ENCODE measurements at regions not wholly inside any gene's neighbourhood (a gene's known extent, or its start where the extent isn't known, plus 50 kb on each side); places are given as distances from the start of the nearest gene placed in this dataset.

DNA sequence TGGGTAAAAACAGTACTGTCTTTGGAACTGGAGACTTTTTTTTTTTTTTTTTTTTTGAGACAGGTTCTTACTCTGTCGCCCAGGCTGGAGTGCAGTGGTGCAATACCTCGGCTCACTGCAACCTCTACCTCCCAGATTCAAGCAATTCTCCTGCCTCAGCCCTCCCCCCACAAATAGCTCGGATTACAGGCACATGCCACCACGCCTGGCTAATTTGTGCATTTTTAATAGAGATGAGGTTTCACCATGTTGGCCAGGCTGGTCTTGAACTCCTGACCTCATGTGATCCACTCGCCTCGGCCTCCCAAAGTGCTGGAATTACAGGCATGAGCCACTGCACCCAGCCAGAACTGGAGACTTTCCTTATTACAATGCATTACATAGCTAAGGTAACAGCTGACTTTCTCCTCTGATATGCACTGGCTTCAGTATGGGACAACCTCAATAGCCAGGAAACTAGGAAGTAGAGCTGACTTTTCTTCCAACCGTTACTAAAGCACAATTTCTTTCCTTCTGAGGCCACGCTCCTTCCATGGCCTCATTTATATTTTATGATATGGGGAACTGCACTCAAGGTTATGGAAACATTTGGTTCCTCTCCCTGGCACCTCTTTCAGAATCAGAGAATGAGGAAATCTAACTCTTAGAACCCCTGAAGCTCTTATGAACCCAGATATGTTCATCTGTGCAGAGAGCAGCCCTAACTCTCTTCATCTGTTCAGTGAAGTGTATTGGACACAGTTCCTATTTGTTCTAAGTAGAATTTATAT, 53.5 kb upstream of the FAM9B start:
- FAIRE-seq (no peak), DNase-seq (ENCODE audit: extremely low spot score, insufficient read length, low read depth) (no peak)

DNA sequence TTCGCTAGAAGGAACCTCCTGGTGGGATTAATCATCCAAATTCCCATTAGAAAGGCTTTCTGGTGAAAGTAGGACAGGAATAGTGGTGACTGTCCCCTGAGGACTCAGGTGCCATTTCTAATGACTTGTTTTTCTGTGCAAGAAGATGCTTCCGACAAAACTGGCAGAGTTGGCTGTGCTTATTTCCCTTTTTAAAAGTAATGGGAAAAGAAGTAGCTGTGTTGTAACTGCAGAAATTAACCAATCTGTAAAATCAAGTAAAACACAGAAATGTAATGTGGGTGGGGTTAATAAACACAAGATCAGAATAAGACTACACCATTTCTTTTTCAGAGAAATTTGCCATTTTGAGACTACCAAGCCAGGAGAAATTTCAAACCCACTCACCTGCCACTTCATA, 55.0 kb upstream of the FAM9B start:
- FAIRE-seq (no peak), DNase-seq (ENCODE audit: extremely low spot score, insufficient read length, low read depth) (no peak)

DNA sequence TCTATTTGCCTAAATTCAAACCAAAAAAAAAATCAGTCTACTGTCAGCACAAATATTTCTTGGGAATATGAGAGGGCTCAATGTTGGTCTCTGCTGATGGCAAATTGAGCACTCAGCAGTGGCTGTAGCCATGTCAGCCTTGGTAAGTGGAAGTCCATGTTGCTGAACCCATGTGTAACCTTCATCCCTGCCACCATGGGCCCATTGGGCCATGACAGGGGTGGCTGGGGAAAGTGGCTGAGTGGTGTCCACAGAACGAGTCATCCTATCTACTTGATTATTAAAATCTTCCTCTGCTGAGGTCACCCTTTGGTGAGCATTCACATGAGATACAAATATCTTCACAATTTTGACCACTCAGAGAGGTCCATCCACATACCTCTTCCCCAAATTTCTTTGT, 56.8 kb upstream of the FAM9B start:
- no peak for FAIRE-seq

DNA sequence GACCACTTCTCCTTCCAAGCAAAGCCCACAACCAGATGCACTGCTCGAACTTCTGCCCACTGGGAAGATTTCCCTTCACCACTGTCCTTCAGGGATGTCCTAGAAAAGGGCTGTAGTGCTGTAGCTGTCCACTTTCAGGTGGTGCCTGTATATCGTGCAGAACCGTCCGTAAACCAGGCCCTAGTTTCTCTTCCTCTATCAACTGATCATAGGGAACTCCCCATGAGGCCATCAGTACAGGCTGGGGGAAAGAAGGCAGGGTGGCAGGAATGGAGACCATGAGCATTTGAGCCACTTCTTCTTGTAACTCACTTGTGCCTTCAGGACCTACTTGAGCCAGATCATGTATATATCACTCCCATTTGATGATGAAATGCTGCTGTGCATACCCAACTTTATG, 57.3 kb upstream of the FAM9B start:
- no peak for DNase-seq (ENCODE audit: extremely low spot score, insufficient read length, low read depth)
- no peak for FAIRE-seq

More for the DNA sequence above, 56.8 kb upstream of the FAM9B start:
- DNase-seq (ENCODE audit: extremely low spot score, insufficient read length, low read depth): no peak

DNA sequence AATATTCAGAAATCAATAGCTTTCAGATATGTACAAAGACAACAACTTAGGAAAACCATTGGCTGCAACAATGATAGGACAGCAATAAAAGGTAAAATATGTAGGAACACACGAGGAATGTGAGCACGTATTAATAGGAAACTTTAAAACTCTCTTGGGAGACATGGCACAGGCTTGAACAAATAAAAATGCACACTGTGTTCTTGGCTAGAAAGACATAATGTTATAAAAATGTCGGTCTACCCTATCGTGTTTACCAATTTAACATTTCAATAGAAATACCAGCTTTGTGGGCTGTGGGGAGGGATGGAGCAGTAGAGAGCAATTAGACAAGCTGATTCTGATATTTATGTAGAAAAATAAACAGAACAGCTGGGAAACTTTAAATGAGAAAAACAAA, 69.0 kb upstream of the FAM9B start:
- DNase-seq (ENCODE audit: extremely low spot score, insufficient read length, low read depth): no peak
- no peak for FAIRE-seq

DNA sequence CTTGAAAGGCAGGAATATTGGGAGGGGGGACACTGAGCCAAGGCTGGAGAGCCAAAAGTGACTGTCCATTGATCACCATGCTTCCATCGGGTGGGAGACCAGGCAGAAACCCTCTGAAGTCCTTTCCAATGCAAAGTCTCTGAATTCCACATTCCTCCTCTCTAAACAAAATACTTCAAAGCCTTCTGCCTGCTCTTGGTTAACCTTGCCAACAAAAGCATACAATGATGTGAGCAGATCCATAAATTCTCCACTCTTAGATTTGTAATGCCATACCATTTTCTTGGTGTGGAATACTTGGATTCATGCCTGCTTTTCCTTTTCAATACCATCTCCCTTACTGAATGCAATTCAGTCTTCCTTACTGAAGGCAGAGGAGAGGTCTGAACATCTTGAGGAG, 74.1 kb upstream of the FAM9B start:
- DNase-seq (ENCODE audit: extremely low spot score, insufficient read length, low read depth) (no peak), FAIRE-seq (no peak)

DNA sequence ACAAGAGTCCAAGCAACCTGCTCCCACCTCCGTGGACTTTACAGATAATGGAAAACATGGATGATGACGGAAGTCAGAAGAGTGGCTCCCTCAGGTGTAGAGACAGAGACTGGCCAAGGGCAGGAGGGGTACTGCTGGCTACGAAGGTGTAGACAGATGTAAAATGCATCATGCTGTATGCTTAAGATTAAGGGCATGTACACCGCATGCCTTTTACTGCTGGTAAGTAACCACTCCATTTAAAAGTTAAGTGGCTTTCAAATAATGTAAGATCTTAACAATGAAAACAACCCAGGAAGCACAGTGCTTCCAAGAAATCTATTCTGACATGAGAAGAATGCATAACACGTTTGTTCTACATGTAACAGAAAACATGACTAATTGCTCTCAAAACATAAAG, 76.9 kb upstream of the FAM9B start:
- FAIRE-seq (no peak), DNase-seq (ENCODE audit: extremely low spot score, insufficient read length, low read depth) (no peak)

DNA sequence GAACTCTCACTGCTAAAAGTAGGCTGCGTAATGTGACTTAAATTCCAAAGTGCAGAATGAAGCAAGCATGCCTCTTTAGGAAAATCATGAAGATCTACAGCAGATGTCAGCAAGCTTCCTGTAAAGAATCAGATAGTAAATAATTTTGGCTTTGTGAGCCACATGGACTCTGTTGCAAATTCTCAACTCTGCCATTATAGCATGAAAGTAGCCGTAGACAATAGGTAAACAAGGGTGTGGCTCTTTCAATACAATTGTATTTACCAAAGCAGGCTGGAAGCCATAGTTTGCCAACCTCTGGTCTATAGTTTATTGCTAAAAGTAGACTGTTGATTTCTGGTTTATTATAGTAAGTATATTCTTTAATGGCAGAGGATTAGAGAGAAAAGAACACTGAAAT, 80.3 kb upstream of the FAM9B start:
- no peak for FAIRE-seq

DNA sequence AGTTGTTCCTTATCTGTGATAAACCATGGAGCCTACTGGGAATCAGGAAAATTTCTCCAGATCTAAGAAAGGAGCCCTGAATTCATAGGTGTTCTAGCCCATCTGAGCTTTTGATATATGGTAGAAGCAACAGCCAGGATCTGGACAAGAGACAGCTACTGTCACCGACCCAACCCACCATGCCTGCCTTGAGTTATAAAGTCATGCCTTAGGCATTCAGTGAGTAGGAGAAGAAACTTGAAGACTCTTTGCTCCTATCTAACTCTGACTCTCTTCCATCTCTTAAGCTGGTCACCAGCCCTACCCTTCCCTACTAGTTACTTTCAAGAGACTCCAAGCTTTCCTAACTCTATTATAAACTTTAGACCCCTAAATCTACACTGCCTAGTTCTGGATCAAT, 83.9 kb upstream of the FAM9B start:
- DNase-seq (ENCODE audit: extremely low spot score, insufficient read length, low read depth) (no peak), FAIRE-seq (no peak)

More for the DNA sequence above, 80.3 kb upstream of the FAM9B start:
- no peak for DNase-seq (ENCODE audit: extremely low spot score, insufficient read length, low read depth)

DNA sequence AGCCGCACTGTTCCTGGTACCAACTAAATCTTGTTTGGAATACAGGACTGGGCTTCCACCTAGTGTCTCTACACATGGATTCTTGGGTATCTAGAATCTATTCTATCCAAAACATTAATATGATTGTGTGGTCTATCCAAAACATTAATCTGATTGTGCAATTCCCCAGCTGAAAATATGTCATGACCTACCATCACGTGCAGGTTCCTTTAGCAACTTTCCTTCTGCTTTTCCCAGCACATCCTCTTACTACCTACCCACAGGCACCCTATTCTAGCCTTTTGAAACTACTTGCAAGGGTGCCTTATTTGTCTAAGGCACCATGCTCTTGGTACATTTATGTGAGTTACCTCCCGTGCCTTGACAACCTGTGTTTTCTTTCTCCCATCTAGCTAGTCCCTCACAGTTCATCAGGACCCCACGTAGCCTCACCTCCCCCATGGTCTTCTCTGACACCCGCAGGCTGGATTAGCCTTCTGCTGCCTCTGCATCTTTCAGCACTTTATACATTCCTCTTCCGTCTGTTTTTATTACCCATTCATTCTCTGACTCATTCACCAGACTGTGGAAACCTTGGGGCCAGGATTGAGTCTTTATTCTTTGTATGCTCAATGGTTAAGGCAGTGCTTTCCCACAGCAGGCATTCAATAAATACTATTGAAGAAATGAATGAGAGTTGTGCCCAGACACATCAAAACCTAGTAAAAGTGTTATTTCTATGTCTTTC, 88.8 kb upstream of the FAM9B start:
- DNase-seq (ENCODE audit: extremely low spot score, insufficient read length, low read depth) (no peak), FAIRE-seq (no peak)

DNA sequence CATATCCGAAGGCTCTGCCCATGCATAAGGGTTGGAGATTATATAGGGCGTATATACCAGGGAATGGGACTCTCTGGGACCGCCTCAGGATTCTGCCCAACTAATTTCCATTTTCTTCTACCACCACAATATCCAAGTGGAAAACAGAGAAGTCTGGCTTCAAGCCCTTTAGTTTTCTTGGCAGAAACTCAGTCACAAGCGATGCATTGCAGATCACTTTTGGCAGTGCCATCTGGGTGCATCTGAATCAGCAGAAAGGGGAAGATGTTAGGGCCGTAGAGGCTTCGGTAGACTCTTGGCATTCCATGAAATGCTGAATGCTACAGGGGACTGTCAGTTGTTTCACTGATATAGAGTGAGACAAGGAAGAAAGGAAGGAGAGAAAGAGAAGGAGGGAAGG, 94.1 kb upstream of the FAM9B start:
- FAIRE-seq (no peak), DNase-seq (ENCODE audit: extremely low spot score, insufficient read length, low read depth) (no peak)

DNA sequence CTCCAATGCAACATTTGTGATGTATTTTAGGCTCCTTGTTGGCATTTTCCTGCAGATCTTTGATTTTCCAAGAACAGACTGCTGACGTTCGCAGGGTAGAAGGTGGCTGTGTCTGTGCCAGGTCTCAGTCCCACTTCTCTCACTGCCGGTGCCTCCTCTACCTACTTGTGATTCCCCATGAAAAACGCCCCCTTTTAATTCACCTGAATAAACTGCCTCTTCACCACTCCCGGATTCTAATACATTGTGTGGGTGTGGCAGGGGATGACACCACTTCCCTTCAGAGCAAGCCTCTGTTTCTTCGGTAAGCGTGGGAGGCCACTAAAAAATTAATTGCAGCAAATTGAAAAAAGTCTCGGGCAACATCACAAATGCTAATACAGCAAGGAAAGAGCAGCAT, 96.1 kb upstream of the FAM9B start:
- DNase-seq (ENCODE audit: extremely low spot score, insufficient read length, low read depth) (no peak), FAIRE-seq (no peak)

DNA sequence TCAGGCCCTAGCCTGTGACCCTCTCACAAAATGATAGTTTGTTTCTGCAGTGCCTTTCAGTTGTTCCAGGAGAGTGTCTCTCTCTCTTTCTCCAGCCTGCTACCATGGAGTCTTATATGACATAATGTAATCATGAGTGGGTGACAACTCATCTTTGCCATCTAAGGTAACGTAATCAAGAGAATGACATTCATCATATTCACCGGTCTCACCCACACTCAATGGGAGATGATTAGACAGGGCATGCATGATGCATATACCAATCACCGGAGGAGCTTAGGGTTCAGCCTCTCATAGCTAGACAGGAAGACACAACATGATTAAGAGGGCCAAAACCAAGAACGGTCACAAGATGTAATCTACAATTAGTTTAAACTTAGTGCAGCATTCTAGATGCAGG, 97.1 kb upstream of the FAM9B start:
- no peak for DNase-seq (ENCODE audit: extremely low spot score, insufficient read length, low read depth)

DNA sequence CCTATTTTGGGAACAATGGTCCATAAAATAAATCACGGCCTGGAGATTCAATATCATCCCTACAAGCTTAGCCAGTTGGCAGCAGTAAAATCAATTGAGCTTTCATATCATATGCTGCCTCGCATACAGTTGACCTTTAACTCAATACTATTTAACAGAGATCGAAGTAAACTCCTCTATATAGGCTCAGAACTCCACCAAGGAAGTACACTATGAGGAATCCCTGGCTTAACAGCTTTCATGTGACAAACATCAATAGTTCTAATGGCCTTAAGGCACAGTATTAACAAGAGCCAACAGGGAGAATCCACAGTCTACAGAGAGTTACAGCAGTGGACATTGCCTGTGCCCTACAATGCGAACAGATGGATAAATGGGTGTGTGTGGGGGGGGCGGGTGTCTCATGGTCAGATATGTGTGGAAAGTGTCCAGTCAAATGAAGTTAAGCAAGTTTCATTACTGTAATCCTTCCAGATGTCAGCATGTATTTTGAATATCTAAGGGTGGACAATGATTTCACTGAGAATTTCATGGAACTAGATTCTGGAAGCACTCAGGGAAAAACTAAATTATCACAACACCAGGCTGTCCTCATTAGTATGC, 98.2 kb upstream of the FAM9B start:
- no peak for DNase-seq (ENCODE audit: extremely low spot score, insufficient read length, low read depth)
- FAIRE-seq: no peak

More for the DNA sequence above, 97.1 kb upstream of the FAM9B start:
- FAIRE-seq: no peak

DNA sequence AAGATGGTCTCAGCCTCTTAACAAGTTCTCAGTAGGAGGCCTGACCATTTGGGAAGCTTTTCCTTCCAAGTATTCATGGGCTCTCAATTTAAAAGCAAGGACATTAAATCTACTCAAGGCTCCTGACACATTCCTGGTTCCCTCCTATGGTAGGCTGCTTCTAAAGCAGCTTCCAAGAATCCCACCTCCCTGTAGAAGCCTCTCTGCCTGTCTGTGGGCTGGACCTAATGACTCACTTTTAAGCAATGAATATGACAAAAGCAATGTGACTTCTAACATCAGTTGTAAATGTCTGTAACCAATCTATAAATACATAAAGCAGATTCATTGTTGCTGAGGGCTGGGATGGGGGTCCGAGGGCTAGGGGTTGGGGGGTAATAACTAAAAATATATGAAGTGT, 99.5 kb upstream of the FAM9B start:
- DNase-seq (ENCODE audit: extremely low spot score, insufficient read length, low read depth) (no peak), FAIRE-seq (no peak)

DNA sequence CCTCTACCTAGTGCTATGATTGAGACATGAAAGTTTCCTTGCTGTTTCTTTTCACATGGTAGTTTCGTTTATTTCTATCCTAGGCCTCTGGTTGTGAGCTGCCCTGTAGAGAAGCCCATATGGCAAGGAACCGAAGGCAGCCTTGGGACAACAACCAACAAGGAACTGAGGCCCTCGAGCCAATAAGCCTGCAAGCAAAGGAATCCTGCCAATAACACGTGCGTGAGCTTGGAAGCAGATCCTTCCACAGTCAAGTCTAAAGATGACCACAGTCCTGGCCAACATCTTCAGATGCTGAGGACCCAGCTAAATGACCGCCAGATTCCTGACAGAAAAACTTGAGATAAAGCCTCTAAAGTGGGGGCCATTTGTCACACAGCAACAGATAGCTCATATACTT, 100.4 kb upstream of the FAM9B start:
- FAIRE-seq: no peak
- no peak for DNase-seq (ENCODE audit: extremely low spot score, insufficient read length, low read depth)

DNA sequence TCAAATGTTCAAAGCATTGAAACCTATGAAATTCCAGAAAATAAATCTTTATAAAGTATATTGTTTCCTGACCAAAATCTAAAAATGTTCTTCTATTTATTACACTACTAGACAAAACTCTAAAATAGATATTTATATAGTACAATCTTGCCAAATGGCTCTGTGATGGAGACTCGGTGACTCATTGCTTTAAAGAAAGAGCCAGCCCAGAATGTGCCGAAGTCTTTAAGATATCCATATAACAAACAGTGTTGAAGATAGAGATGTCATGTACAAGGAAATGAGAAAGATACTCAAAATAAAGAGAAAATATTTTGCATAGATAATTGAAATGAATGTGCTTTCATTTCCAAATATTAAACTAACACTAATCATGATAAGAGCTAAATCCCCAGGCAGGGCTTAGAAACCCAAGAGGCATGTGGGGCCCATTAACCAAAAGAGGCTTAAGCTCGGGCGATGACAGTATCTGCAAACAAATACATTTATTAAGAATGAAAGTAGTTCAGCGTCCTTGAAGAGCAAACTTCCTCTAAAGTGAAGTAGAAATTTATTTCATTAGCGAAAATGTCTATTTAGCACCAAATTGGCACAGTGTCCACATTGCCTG, 102.1 kb upstream of the FAM9B start:
- FAIRE-seq (no peak), DNase-seq (ENCODE audit: extremely low spot score, insufficient read length, low read depth) (no peak)

DNA sequence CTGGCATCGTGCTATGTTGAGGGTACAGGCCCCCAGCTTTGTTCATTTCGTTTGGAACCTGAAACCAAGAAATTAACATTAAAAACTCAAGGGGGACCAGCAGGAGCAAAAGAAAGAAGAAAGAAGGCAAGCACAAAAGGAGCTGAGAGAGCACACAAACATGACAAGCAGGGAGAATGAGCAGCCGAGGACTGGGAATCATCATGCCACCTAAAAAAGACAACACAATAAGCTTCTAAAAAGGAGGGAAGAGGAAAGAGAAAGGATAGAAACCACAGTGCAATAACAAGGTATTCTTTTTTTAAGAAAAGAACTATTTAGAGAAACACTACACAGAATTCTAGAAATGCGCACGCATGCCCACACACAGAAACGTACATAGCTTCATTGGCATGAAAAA, 103.2 kb upstream of the FAM9B start:
- no peak for DNase-seq (ENCODE audit: extremely low spot score, insufficient read length, low read depth)
- FAIRE-seq: no peak

DNA sequence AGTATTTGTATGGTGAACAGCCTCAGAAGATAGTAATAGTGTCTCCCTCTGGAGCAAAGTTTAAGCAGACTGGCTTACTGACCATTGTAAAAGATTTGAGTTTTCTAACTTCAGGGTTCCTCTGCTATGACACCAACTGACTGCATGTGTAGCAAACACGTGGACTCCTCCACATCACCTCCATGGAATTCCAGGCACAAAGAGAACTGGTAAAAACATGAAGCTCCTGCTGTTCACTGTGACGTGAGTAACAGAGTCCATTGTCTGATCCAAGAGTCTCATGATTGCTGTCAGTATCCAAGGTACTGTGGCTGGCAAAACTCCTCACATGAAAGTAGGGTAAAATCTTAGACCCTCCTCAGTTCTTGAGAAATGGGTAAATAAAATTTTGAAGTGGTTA, 107.6 kb upstream of the FAM9B start:
- no peak for DNase-seq (ENCODE audit: extremely low spot score, insufficient read length, low read depth)
- FAIRE-seq: no peak

DNA sequence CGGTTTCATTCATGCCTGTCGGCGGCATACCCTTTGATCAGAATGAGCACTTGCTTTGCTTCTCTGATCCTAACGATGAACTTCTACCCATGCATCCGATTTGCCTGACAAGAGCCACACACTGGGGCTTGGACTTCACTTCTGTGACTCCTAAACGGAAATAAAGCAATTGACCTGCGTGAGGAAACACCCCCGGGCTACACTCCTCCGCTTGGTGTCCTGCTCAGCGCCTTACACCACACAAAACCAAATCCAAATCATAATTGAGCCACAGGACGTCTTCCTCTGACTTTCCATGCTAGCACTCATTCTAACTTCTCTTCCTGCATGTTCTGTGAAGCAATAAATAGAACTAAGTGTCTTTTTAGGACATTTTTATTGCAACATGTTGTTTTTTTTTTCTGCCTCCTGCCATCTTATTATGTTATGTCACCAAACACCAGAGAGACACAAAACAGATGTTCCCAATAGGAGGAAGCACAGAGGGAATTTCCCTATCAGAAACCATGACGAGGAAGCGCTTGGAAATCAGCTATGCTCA, 110.8 kb upstream of the FAM9B start:
- no peak for DNase-seq (ENCODE audit: extremely low spot score, insufficient read length, low read depth)
- no peak for FAIRE-seq

DNA sequence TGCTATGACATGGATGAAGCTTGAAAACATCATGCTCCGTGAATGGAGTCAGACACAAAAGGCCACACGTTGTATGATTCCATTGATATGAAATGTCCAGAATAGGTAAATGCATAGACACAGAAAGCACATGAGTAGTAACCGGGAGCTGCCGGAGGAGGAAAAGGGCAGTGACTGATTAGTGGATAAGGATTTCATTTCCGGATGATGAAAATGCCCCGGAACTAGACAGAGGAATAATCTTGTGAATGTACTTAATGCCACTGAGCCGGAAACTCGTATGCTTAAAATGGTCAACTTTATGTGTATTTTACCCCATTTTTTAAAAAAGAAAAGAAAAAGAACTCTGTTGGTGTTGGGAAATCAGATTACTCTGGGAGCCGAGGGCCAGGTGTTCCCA, 112.7 kb upstream of the FAM9B start:
- DNase-seq (ENCODE audit: extremely low spot score, insufficient read length, low read depth) (no peak), FAIRE-seq (no peak)
